Lower leg skin (tissue), 3 donors: ENCODE measurements at regions not wholly inside any gene's neighbourhood (a gene's known extent, or its start where the extent isn't known, plus 50 kb on each side); places are given as distances from the start of the nearest gene placed in this dataset.

Source experiments
- CTCF ChIP-seq, 3 donors: fragments of 450-650 bp; IDR thresholded peaks; one replicate each; pipeline ENCODE4 v1.5.1; 2016; ENCODE audit warnings: antibody characterized with exemption in 3 of 3, mild to moderate bottlenecking in 3 of 3, moderate library complexity in 2 of 3
- POLR2A ChIP-seq, 2 donors: fragments of 450-650 bp; IDR thresholded peaks; one replicate each; pipeline ENCODE4 v1.6.1; 2016 to 2017; ENCODE audit warnings: antibody characterized with exemption in 2 of 2, mild to moderate bottlenecking in 1 of 2, moderate library complexity in 1 of 2

- TF ChIP-seq CTCF (IDR thresholded peaks at IDR 0.05) (no peak), POLR2A (IDR thresholded peaks at IDR 0.05) (no peak)
Observed at GRCh38 chr5:82661462-82661861, 383.3 kb upstream of the RPS23 start.
